NCI-H748 treated with DMSO at 0.1 percent for 48 hours (cell line): ENCODE measurements at regions not wholly inside any gene's neighbourhood (a gene's known extent, or its start where the extent isn't known, plus 50 kb on each side); places are given as distances from the start of the nearest gene placed in this dataset.

ENCODE experiments used
- DNase-seq: peaks from one replicate; lab custom pipeline; 2025; lab: John Stamatoyannopoulos, UW

GRCh38 chr1:172801771-172802322 lies 142.9 kb downstream of the FASLG start:
- DNase-seq, result no peak

- DNase-seq, result no peak
Observed at GRCh38 chr1:172809750-172810149, 150.8 kb downstream of the FASLG start.

GRCh38 chr1:172810480-172811175 lies 151.7 kb downstream of the FASLG start:
- DNase-seq, result no peak

GRCh38 chr1:172811694-172812093 lies 152.8 kb downstream of the FASLG start:
- DNase-seq, result no peak

GRCh38 chr1:172812118-172812517 lies 153.2 kb downstream of the FASLG start:
- DNase-seq, result no peak

GRCh38 chr1:172813330-172813729 lies 154.4 kb downstream of the FASLG start:
- no peak for DNase-seq

GRCh38 chr1:172814428-172814827 lies 155.5 kb downstream of the FASLG start:
- DNase-seq, result no peak

- DNase-seq, result no peak
Observed at GRCh38 chr1:172815740-172816139, 156.8 kb downstream of the FASLG start.

GRCh38 chr1:172818841-172819527 lies 160.1 kb downstream of the FASLG start:
- no peak for DNase-seq

- no peak for DNase-seq
Observed at GRCh38 chr1:172820475-172821158, 161.7 kb downstream of the FASLG start.

- DNase-seq, result no peak
Observed at GRCh38 chr1:172821609-172822274, 162.8 kb downstream of the FASLG start.

GRCh38 chr1:172822886-172823285 lies 164.0 kb downstream of the FASLG start:
- no peak for DNase-seq

GRCh38 chr1:172823534-172823933 lies 164.6 kb downstream of the FASLG start:
- DNase-seq, result no peak

GRCh38 chr1:172824209-172824608 lies 165.3 kb downstream of the FASLG start:
- no peak for DNase-seq

- DNase-seq, result no peak
Observed at GRCh38 chr1:172826096-172826741, 167.3 kb downstream of the FASLG start.

- DNase-seq, result no peak
Observed at GRCh38 chr1:172827301-172827700, 168.4 kb downstream of the FASLG start.

- no peak for DNase-seq
Observed at GRCh38 chr1:172827841-172828240, 168.9 kb downstream of the FASLG start.

GRCh38 chr1:172832006-172832725 lies 173.3 kb downstream of the FASLG start:
- no peak for DNase-seq

- DNase-seq, result no peak
Observed at GRCh38 chr1:172833954-172834353, 175.1 kb downstream of the FASLG start.

- no peak for DNase-seq
Observed at GRCh38 chr1:172834609-172835008, 175.7 kb downstream of the FASLG start.

GRCh38 chr1:172835834-172836233 lies 176.9 kb downstream of the FASLG start:
- DNase-seq, result no peak
